HepG2 (cell line): ENCODE measurements at regions not wholly inside any gene's neighbourhood (a gene's known extent, or its start where the extent isn't known, plus 50 kb on each side); places are given as distances from the start of the nearest gene placed in this dataset.

ENCODE experiments used
- ATAC-seq: fragments of 200-7000 bp; cut with Tn5 transposase; 3 replicates; pipeline ENCODE4 v1.9.1; 2020; ENCODE audit warnings: mild to moderate bottlenecking, moderate library complexity
- BruUV-seq: library from RNA; stranded (reverse); fragments of 400-500 nt; replicated peaks from 2 replicates; lab custom pipeline; 2021; lab: Mats Ljungman, UMichigan
- CTCF ChIA-PET: fragments of 300-600 bp; formaldehyde crosslinking; extraction: SDS; loops from one replicate; lab custom pipeline; 2021; ENCODE audit warnings: low total read pairs, inconsistent platforms, low intra/inter-chr PET ratio; lab: Yijun Ruan, JAX
- POLR2A ChIA-PET: fragments of 350-600 bp; sonication (Branson Sonifier 250); formaldehyde crosslinking; loops from one replicate; lab custom pipeline; 2020; ENCODE audit warnings: antibody characterized with exemption, inconsistent platforms; lab: Yijun Ruan, JAX
- DNase-seq: peaks from one replicate; pipeline ENCODE4 v3.0.0-alpha.2; 2015; ENCODE audit warnings: low spot score
- FAIRE-seq: peaks from 3 replicates; lab custom pipeline; 2011; peaks lifted over from hg19 to GRCh38; lab: Jason Lieb, UNC
- H2AFZ ChIP-seq: one replicate; pipeline ENCODE4 v1.6.1; 2011; ENCODE audit warnings: low read length, inconsistent platforms
- H3K27ac ChIP-seq: fragments of 300-600 bp; 3 replicates; pipeline ENCODE4 v1.8.0; 2011; ENCODE audit warnings: mixed run types, mild to moderate bottlenecking, mixed read lengths, low read length, inconsistent platforms; ENCODE audit not compliant: insufficient read depth; ENCODE audit errors: extremely low read length
- H3K27me3 ChIP-seq, 2 experiments: fragments of 200-600 bp in 1 of 2; 2 replicates in 1 of 2; 3 replicates in 1 of 2; pipeline versions ENCODE4 v1.6.0 to v1.8.0; 2011; ENCODE audit warnings: low read length in 2 of 2, mild to moderate bottlenecking in 2 of 2, moderate library complexity in 2 of 2, inconsistent platforms in 1 of 2; ENCODE audit not compliant: insufficient read depth in 2 of 2, control insufficient read depth in 1 of 2
- H3K36me3 ChIP-seq, 2 experiments: fragments of 200-600 bp in 1 of 2; replicated peaks in 1 of 2; 2 replicates in 1 of 2; 3 replicates in 1 of 2; pipeline versions ENCODE4 v1.5.1 to v1.8.0; 2011; ENCODE audit warnings: low read length in 2 of 2, inconsistent platforms in 1 of 2; ENCODE audit not compliant: insufficient read depth in 2 of 2, control insufficient read depth in 1 of 2
- H3K4me1 ChIP-seq: 2 replicates; pipeline ENCODE4 v1.5.1; 2012; ENCODE audit warnings: low read length, inconsistent platforms; ENCODE audit not compliant: insufficient read depth
- H3K4me2 ChIP-seq: 2 replicates; pipeline ENCODE4 v1.6.0; 2011; ENCODE audit warnings: low read depth, low read length, inconsistent platforms
- H3K4me3 ChIP-seq, 3 experiments: fragments of 200-600 bp in 1 of 3; sonication (generic), shearing (Covaris generic) in 1 of 3; replicated peaks in 1 of 3; 2 replicates each; pipeline ENCODE4 v1.5.1; 2011 to 2016; ENCODE audit warnings: low read length in 3 of 3, inconsistent platforms in 2 of 3, low read depth in 2 of 3, mild to moderate bottlenecking in 2 of 3, control low read depth in 1 of 3, mixed read lengths in 1 of 3; ENCODE audit not compliant: insufficient read depth in 1 of 3
- H3K79me2 ChIP-seq: one replicate; pipeline ENCODE4 v1.6.1; 2011; ENCODE audit warnings: low read length, inconsistent platforms; ENCODE audit not compliant: insufficient read depth
- H3K9ac ChIP-seq: 2 replicates; pipeline ENCODE4 v1.6.0; 2011; ENCODE audit warnings: mild to moderate bottlenecking, low read depth, low read length, inconsistent platforms; ENCODE audit not compliant: insufficient read depth
- H3K9me3 ChIP-seq: 2 replicates; pipeline ENCODE4 v1.5.1; 2012; ENCODE audit warnings: mild to moderate bottlenecking, low read length
- H4K20me1 ChIP-seq: 2 replicates; pipeline ENCODE4 v1.6.0; 2011; ENCODE audit warnings: inconsistent platforms, mild to moderate bottlenecking, low read length, moderate library complexity; ENCODE audit not compliant: insufficient read depth
- CBX2 ChIP-seq, 2 experiments: fragments of 200-600 bp in 1 of 2; sonication (generic); formaldehyde crosslinking in 1 of 2; IDR thresholded peaks; 2 replicates each; pipeline versions ENCODE4 v1.7.0 to v1.8.1; 2018 to 2022; ENCODE audit warnings: low read depth in 2 of 2, low read length in 1 of 2, mild to moderate bottlenecking in 1 of 2, missing genetic modification reagents in 1 of 2
- CENPX ChIP-seq: sonication (generic); formaldehyde crosslinking; IDR thresholded peaks from 2 replicates; pipeline ENCODE4 v1.9.0; 2021; ENCODE audit warnings: mild to moderate bottlenecking, missing genetic modification reagents, moderate library complexity
- PRMT3 ChIP-seq: sonication (generic); formaldehyde crosslinking; IDR thresholded peaks from 2 replicates; pipeline ENCODE4 v1.8.1; 2022; ENCODE audit warnings: low read depth, mild to moderate bottlenecking, moderate library complexity, missing genetic modification reagents, borderline replicate concordance
- SALL2 ChIP-seq: sonication (generic); formaldehyde crosslinking; IDR thresholded peaks from 2 replicates; pipeline ENCODE4 v1.8.1; 2023; ENCODE audit warnings: mild to moderate bottlenecking, missing genetic modification reagents, inconsistent platforms
- ZFAT ChIP-seq: sonication (generic); formaldehyde crosslinking; conservative IDR thresholded peaks from 2 replicates; pipeline ENCODE4 v1.8.1; 2023; ENCODE audit warnings: missing genetic modification reagents, inconsistent platforms
- ZIK1 ChIP-seq: sonication (generic); formaldehyde crosslinking; IDR thresholded peaks from 2 replicates; pipeline ENCODE4 v1.5.0; 2020; ENCODE audit warnings: mild to moderate bottlenecking, low read depth, missing genetic modification reagents, borderline replicate concordance
- ZNF768 ChIP-seq: sonication (generic); formaldehyde crosslinking; IDR thresholded peaks from 2 replicates; pipeline ENCODE4 v1.4.0; 2020; ENCODE audit warnings: missing genetic modification reagents
- WGBS: methylation state at CpG from one replicate; pipeline ENCODE4 v1.1.6; 2017; ENCODE audit warnings: low lambda C conversion rate; 5-methylcytosine and 5-hydroxymethylcytosine counted together
- in situ Hi-C: cut with HindIII; loops from 2 replicates; pipeline ENCODE4 v1.10.0; 2017; ENCODE audit warnings: low pct_unique_long_range_greater_than_20kb; ENCODE audit not compliant: extremely low pct_ligation_motif_present
- intact Hi-C: fragments of 100-400 bp; cut with micrococcal nuclease; formaldehyde crosslinking; loops from one replicate; pipeline ENCODE4 v1.10.0; 2022; ENCODE audit not compliant: unreplicated experiment
- TF ChIP-seq, protein P1 (sequence below): sonication (generic); formaldehyde crosslinking; IDR thresholded peaks from 2 replicates; pipeline ENCODE4 v1.5.0; 2020; ENCODE audit warnings: mild to moderate bottlenecking, missing genetic modification reagents, borderline replicate concordance

DNA sequence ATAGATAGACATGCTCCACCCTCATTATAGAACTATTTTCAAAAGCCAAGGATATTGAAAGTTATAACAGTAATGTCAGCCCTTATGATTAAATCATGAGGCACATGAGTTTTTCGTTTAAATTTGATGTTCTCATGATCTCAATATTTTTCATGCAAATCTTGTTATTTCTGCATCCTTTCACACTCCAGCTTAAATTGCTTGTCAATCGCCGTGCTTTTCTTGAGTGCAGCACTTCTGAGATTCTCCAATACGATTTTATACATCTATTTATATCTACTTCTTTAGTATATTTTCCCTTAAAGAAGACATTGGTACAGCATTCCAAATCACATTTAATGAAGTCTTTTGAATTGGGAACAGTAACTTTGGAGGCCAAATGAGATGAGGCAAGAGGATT lies 171.2 kb upstream of the GBE1 start:
- no peak for DNase-seq
- Histone ChIP-seq H3K36me3 (no peaks in the 10 kb centered on the region), H3K4me1 (no peaks in the 10 kb centered on the region), H3K27me3 (peaks cover 0 to 4% of the 10 kb centered on the region in 2 experiments; a peak in 1 of 5 replicates), H3K27ac (no peak overlapping the region), H2AFZ (no peak overlapping the region), H3K79me2 (no peaks in the 10 kb centered on the region), H4K20me1 (no peaks in the 10 kb centered on the region), H3K4me3 (no peak overlapping the region), H3K9me3 (no peaks in the 10 kb centered on the region), H3K9ac (no peak overlapping the region), H3K4me2 (no peak overlapping the region)
- BruUV-seq = no TSS peak
- no peak for ATAC-seq
- FAIRE-seq = no peak
- intact Hi-C loops (no loop called here), in situ Hi-C loops (no loop called here)
- 1% methylated on average over 4 of the region's 4 CpGs for WGBS
- CTCF ChIA-PET = no interaction called here
- TF ChIP-seq, protein P1, sequence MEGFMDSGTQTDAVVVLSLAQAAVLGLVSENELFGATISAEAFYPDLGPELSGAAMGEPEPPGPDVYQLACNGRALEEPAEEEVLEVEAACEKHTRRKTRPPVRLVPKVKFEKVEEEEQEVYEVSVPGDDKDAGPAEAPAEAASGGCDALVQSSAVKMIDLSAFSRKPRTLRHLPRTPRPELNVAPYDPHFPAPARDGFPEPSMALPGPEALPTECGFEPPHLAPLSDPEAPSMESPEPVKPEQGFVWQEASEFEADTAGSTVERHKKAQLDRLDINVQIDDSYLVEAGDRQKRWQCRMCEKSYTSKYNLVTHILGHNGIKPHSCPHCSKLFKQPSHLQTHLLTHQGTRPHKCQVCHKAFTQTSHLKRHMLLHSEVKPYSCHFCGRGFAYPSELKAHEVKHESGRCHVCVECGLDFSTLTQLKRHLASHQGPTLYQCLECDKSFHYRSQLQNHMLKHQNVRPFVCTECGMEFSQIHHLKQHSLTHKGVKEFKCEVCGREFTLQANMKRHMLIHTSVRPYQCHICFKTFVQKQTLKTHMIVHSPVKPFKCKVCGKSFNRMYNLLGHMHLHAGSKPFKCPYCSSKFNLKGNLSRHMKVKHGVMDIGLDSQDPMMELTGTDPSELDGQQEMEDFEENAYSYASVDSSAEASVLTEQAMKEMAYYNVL = no peak
- TF ChIP-seq CBX2 (IDR thresholded peaks at IDR 0.05; ENCODE audit: low read depth, low read length) (no peak), CBX2 (CRISPR knock-in tag; IDR thresholded peaks at IDR 0.05; ENCODE audit: low read depth) (no peak), CENPX (no peak), ZIK1 (no peak), ZFAT (no peak), ZNF768 (no peak), SALL2 (CRISPR knock-in tag) (no peak), PRMT3 (CRISPR knock-in tag) (no peak)
- POLR2A ChIA-PET = no interaction called here
